Stomach (tissue), 8 donors: ENCODE measurements at regions not wholly inside any gene's neighbourhood (a gene's known extent, or its start where the extent isn't known, plus 50 kb on each side); places are given as distances from the start of the nearest gene placed in this dataset.

Source experiments
- DNase-seq, 2 donors: peaks; one replicate each; pipeline versions ENCODE4 v3.0.0 to v3.0.0-alpha.2; 2013 to 2019
- H3K27ac ChIP-seq, 5 donors: fragments of 200-600 bp in 4 of 5; sonication (generic) in 4 of 5; one replicate each; pipeline ENCODE4 v1.5.1; 2013 to 2019; ENCODE audit warnings: mild to moderate bottlenecking in 1 of 5, moderate library complexity in 1 of 5
- H3K27me3 ChIP-seq, 3 donors: fragments of 200-600 bp; sonication (generic); one replicate each; pipeline ENCODE4 v1.5.1; 2017 to 2019; ENCODE audit warnings: mixed run types in 1 of 3
- H3K36me3 ChIP-seq, 4 donors: fragments of 200-600 bp; sonication (generic); 1 replicate in 3 of 4; 2 replicates in 1 of 4; pipeline ENCODE4 v1.5.1; 2016 to 2019
- H3K4me1 ChIP-seq, 4 donors: fragments of 200-600 bp; sonication (generic); one replicate each; pipeline ENCODE4 v1.5.1; 2016 to 2019
- H3K4me3 ChIP-seq, 4 donors: fragments of 200-600 bp; sonication (generic) in 3 of 4; one replicate each; pipeline ENCODE4 v1.5.1; 2016 to 2019; ENCODE audit warnings: mild to moderate bottlenecking in 1 of 4
- H3K9me3 ChIP-seq, 4 donors: fragments of 200-600 bp; sonication (generic); one replicate each; pipeline ENCODE4 v1.5.1; 2016 to 2019
- EP300 ChIP-seq: sonication (generic); formaldehyde crosslinking; IDR thresholded peaks from one replicate; pipeline ENCODE4 v1.6.1; 2017; ENCODE audit warnings: antibody characterized with exemption
- POLR2A ChIP-seq, 4 donors: fragments of 450-650 bp; IDR thresholded peaks; one replicate each; pipeline ENCODE4 v1.6.1; 2016; ENCODE audit warnings: antibody characterized with exemption in 4 of 4, control low read depth in 2 of 4, mild to moderate bottlenecking in 1 of 4, moderate library complexity in 1 of 4
- POLR2AphosphoS5 ChIP-seq, 3 donors: sonication (generic); formaldehyde crosslinking; IDR thresholded peaks; one replicate each; pipeline ENCODE4 v1.6.1; 2016; ENCODE audit warnings: antibody characterized with exemption in 3 of 3
- WGBS, 5 donors: extraction: QIAGEN DNeasy Blood & Tissue Kit in 3 of 5; methylation state at CpG; one replicate each; pipeline versions ENCODE4 v1.1.5 to v1.1.7; 2013 to 2018; 5-methylcytosine and 5-hydroxymethylcytosine counted together
- intact Hi-C: fragments of 100-400 bp; cut with DNase I; formaldehyde crosslinking; loops from one replicate; pipeline ENCODE4 v1.15.1; 2023; ENCODE audit warnings: low total_unique reads
- TF ChIP-seq, protein P1 (sequence below), 7 experiments: fragments of 450-650 bp in 4 of 7; fragments of 200-600 bp in 3 of 7; sonication (generic) in 3 of 7; IDR thresholded peaks; one replicate each; pipeline ENCODE4 v1.5.1; 2016 to 2019; ENCODE audit warnings: antibody characterized with exemption in 7 of 7, control low read depth in 2 of 7, mild to moderate bottlenecking in 1 of 7
- donor health status: healthy with polysubstance abuse.
- donor health status: Bipolar disorder and iron deficiency.
- donor health status: healthy.

DNA sequence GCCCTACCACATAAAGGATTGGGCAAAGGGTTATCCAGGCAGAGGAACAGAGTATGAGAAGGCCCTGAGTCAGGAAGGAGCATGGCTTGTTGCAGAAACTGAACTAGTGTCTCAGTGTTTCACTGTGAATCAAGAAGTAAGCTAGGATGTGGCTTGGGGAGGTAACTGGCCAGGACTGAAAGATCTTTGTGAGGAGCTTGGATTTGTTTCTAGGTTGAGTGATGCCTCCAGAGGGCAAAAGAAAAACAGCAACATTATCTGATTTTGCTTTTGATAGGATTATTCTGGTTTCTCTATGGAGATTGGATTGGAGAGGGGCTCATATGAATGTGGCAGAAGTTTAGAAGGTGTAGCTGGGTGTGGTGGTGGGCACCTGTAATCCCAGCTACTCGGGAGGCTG is 137.9 kb upstream of the HDAC9 start:
- intact Hi-C loops: loop anchor here (10.0 kb wide), 1 partner anchor 217 kb away; no protein-coding TSS in a partner anchor
- no peaks in the 10 kb centered on the region for H3K27me3 ChIP-seq
- H3K36me3 ChIP-seq: no peaks in the 10 kb centered on the region
- 88 to 100% (median 100%) methylated on average over 1 of the region's 1 CpG for WGBS, 5 donors
- H3K27ac ChIP-seq: no peak overlapping the region
- no peak for TF ChIP-seq POLR2A (IDR thresholded peaks at IDR 0.05)
- no peaks in the 10 kb centered on the region for H3K9me3 ChIP-seq
- peaks cover 0 to 23% (median 12%) of the 10 kb centered on the region in 4 donors for H3K4me1 ChIP-seq
- H3K4me3 ChIP-seq: no peak overlapping the region
- no peak for DNase-seq

DNA sequence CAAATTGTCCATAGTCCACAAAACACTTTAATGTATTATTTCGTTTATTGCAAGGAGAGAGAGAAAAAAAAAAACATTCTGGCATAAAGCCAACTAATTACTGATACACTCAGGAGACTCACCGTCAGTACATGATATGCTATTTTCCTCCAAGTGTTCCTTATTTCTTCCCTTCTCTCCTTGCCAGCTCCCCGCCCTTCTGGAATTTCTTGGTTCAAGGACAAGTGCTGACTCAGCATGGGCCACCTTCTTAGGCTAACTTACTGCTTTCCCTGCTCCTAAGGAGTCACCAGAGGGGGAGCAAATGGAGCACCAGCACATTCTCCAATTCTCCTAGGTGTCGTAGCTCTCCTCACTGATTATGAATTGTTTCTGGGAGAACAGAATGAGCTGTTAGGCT is 133.8 kb upstream of the HDAC9 start:
- Histone ChIP-seq H3K4me3 (no peak overlapping the region), H3K27me3 (no peaks in the 10 kb centered on the region), H3K4me1 (no peaks in the 10 kb centered on the region), H3K27ac (no peak overlapping the region), H3K36me3 (no peaks in the 10 kb centered on the region), H3K9me3 (no peaks in the 10 kb centered on the region)
- intact Hi-C loops: no loop called here
- DNase-seq: peak; percentile 38 to 55
- WGBS, 5 donors: 56 to 66% (median 64%) methylated on average over 4 of the region's 4 CpGs
- TF ChIP-seq POLR2A (IDR thresholded peaks at IDR 0.05): no peak

DNA sequence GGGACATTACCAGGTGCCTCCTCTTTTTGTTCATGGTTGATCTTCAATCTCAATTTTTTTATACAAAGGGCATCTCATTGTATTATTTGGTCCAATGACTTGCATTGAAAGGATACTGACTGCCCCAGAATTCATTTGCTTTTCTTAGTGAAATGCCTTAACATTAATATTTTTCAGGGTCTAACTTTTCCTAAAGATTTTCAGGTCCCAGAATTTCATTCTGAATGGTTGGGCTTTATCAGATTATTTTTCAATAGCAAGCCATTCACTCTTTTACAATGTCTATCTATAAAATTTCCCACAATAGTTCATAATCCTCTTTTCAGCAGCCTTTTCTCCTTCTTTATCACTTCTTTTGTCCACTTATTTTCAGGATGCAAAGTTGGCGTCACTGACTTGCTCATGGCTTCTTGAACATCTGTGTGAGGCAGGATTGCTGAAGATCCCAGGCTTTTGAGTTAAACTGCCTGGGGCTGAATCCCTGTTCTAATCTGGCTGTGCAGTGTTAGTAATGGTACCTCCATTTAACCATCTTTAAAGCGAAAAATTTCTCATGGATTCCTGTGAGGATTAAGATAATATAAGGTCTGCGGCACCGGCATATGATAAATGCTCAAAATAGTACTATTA is 131.7 kb upstream of the HDAC9 start:
- Histone ChIP-seq H3K4me1 (no peaks in the 10 kb centered on the region), H3K36me3 (no peaks in the 10 kb centered on the region), H3K4me3 (no peak overlapping the region), H3K27ac (no peak overlapping the region), H3K9me3 (no peaks in the 10 kb centered on the region), H3K27me3 (no peaks in the 10 kb centered on the region)
- intact Hi-C loops: no loop called here
- TF ChIP-seq, protein P1, sequence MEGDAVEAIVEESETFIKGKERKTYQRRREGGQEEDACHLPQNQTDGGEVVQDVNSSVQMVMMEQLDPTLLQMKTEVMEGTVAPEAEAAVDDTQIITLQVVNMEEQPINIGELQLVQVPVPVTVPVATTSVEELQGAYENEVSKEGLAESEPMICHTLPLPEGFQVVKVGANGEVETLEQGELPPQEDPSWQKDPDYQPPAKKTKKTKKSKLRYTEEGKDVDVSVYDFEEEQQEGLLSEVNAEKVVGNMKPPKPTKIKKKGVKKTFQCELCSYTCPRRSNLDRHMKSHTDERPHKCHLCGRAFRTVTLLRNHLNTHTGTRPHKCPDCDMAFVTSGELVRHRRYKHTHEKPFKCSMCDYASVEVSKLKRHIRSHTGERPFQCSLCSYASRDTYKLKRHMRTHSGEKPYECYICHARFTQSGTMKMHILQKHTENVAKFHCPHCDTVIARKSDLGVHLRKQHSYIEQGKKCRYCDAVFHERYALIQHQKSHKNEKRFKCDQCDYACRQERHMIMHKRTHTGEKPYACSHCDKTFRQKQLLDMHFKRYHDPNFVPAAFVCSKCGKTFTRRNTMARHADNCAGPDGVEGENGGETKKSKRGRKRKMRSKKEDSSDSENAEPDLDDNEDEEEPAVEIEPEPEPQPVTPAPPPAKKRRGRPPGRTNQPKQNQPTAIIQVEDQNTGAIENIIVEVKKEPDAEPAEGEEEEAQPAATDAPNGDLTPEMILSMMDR (IDR thresholded peaks at IDR 0.05): no peak
- 88 to 92% (median 90%) methylated on average over 4 of the region's 4 CpGs for WGBS, 5 donors
- no peak for DNase-seq

DNA sequence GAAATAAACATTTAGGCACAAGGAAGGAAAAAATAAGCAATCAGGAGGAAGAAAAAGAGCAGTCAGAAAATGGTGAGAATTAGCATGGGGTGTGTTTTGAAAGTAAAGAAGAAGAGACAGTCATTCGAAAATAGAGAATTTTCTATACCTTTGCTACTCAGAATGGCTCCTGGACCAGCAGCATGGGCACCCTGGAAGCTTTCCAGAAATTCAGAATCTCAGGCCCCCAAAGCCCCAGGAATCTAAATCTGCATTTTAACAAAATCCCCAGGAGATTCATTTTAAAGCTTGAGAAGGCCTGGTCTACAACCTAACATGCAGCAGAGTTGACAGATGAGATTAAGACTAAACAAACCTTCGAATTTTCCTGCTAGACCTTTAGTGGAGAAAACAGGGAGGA is 131.2 kb upstream of the HDAC9 start:
- no peak for DNase-seq
- TF ChIP-seq POLR2A (IDR thresholded peaks at IDR 0.05) (no peak), EP300 (no peak)
- TF ChIP-seq, protein P1 (IDR thresholded peaks at IDR 0.05): no peak
- H3K4me1 ChIP-seq: no peaks in the 10 kb centered on the region
- intact Hi-C loops: no loop called here
- WGBS, 5 donors: 58 to 73% (median 65%) methylated on average over 2 of the region's 2 CpGs
- no peak overlapping the region for H3K27ac ChIP-seq
- no peak overlapping the region for H3K4me3 ChIP-seq
- H3K36me3 ChIP-seq: no peaks in the 10 kb centered on the region
- no peaks in the 10 kb centered on the region for H3K9me3 ChIP-seq
- no peaks in the 10 kb centered on the region for H3K27me3 ChIP-seq

DNA sequence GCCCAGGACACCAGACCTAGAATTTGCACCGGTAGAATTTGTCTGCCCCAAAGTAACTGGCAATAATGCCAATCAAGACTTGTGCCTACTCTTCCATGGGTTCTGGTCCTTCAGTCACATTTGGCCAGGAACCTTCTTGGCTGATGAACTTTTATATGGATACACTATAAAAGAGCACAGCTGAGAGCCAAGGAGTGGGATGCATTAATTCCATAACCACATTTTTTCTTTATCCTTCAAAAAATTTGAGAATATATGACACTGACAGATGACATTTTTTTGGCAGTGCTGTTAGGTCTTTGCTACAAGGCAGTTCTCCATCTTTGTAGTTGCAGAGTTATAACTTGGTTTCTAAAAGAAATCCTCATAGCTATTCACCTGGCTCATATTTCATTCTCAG is 129.2 kb upstream of the HDAC9 start:
- Histone ChIP-seq H3K4me3 (no peak overlapping the region), H3K36me3 (no peaks in the 10 kb centered on the region), H3K9me3 (no peaks in the 10 kb centered on the region), H3K4me1 (no peaks in the 10 kb centered on the region), H3K27me3 (no peaks in the 10 kb centered on the region), H3K27ac (no peak overlapping the region)
- TF ChIP-seq, protein P1 (IDR thresholded peaks at IDR 0.05): no peak
- TF ChIP-seq EP300: no peak
- 83 to 98% (median 94%) methylated on average over 1 of the region's 1 CpG for WGBS, 5 donors
- no peak for DNase-seq
- intact Hi-C loops: no loop called here

DNA sequence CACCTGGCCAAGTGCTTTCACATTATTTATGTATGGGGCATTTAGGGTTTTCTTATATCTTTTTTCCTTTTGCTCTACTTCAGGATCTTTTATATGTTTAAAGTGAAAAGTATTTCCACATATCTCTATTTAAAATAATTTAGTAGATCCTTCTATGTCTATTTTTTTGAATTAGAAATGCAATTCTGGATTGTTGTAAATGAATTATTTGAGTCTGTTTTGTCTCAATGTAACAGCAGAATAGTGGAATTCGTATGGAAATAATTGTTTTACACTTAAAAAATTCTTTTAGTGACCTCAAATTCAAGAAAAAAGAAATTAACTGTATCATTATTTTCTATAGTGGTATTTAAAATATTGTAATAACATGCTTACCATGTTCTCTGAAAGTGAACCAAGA is 126.5 kb upstream of the HDAC9 start:
- H3K4me3 ChIP-seq: no peak overlapping the region
- DNase-seq: no peak
- no peaks in the 10 kb centered on the region for H3K27me3 ChIP-seq
- no peak overlapping the region for H3K27ac ChIP-seq
- no peaks in the 10 kb centered on the region for H3K4me1 ChIP-seq
- H3K9me3 ChIP-seq: no peaks in the 10 kb centered on the region
- 74 to 82% (median 80%) methylated on average over 1 of the region's 1 CpG for WGBS, 5 donors
- H3K36me3 ChIP-seq: no peaks in the 10 kb centered on the region
- intact Hi-C loops: no loop called here
- TF ChIP-seq, protein P1 (IDR thresholded peaks at IDR 0.05): no peak
- TF ChIP-seq POLR2A (IDR thresholded peaks at IDR 0.05) (no peak), EP300 (no peak), POLR2AphosphoS5 (IDR thresholded peaks at IDR 0.05) (no peak)
